H1 (cell line): ENCODE measurements at regions not wholly inside any gene's neighbourhood (a gene's known extent, or its start where the extent isn't known, plus 50 kb on each side); places are given as distances from the start of the nearest gene placed in this dataset.

Experiments
- CTCF ChIA-PET: fragments of 300-600 bp; sonication (Branson Sonifier 250); formaldehyde crosslinking; loops from one replicate; lab custom pipeline; 2021; ENCODE audit not compliant: partially characterized antibody; lab: Charles Lee
- POLR2A ChIA-PET: fragments of 300-600 bp; sonication (Branson Sonifier 250); formaldehyde crosslinking; loops from one replicate; lab custom pipeline; 2021; ENCODE audit warnings: inconsistent platforms; ENCODE audit not compliant: partially characterized antibody; lab: Charles Lee
- DNase-seq, 2 experiments: peaks; one replicate each; pipeline versions ENCODE4 v3.0.0 to v3.0.0-alpha.2; 2010 to 2022; ENCODE audit warnings: low spot score in 2 of 2, low read depth in 1 of 2, mixed read lengths in 1 of 2
- FAIRE-seq: peaks from 2 replicates; lab custom pipeline; 2011; peaks lifted over from hg19 to GRCh38; lab: Jason Lieb, UNC
- H2AFZ ChIP-seq: 2 replicates; pipeline ENCODE4 v1.8.1; 2012; ENCODE audit warnings: low read length, inconsistent platforms
- H2AK5ac ChIP-seq: 2 replicates; pipeline ENCODE4 v1.6.1; 2013; ENCODE audit warnings: low read depth, low read length
- H2BK120ac ChIP-seq: replicated peaks from 2 replicates; pipeline ENCODE3; 2013; ENCODE audit warnings: low read depth, low read length, inconsistent platforms
- H2BK12ac ChIP-seq: 2 replicates; pipeline ENCODE4 v1.6.1; 2013; ENCODE audit warnings: low read depth, low read length
- H2BK15ac ChIP-seq: 2 replicates; pipeline ENCODE4 v1.6.1; 2013; ENCODE audit warnings: low read length
- H2BK20ac ChIP-seq: 2 replicates; pipeline ENCODE4 v1.6.1; 2013; ENCODE audit warnings: low read length
- H2BK5ac ChIP-seq: 2 replicates; pipeline ENCODE4 v1.6.1; 2013; ENCODE audit warnings: low read depth, low read length
- H3K14ac ChIP-seq: 2 replicates; pipeline ENCODE4 v1.6.1; 2013; ENCODE audit warnings: inconsistent platforms; ENCODE audit not compliant: insufficient read length
- H3K18ac ChIP-seq: 2 replicates; pipeline ENCODE4 v1.6.1; 2013; ENCODE audit warnings: low read length; ENCODE audit errors: extremely low read depth
- H3K23ac ChIP-seq: 2 replicates; pipeline ENCODE4 v1.6.1; 2013; ENCODE audit warnings: inconsistent platforms; ENCODE audit not compliant: insufficient read length
- H3K23me2 ChIP-seq: 2 replicates; pipeline ENCODE4 v1.6.1; 2013; ENCODE audit warnings: low read depth, low read length
- H3K27ac ChIP-seq: 2 replicates; pipeline ENCODE4 v1.6.1; 2011; ENCODE audit warnings: low read depth, low read length, inconsistent platforms
- H3K27me3 ChIP-seq, 4 experiments: replicated peaks in 1 of 4; 1 replicate in 1 of 4; 2 replicates in 3 of 4; pipeline versions ENCODE4 v1.6.1 to v1.8.1; 2011 to 2013; ENCODE audit warnings: low read length in 3 of 4, mild to moderate bottlenecking in 3 of 4, inconsistent platforms in 2 of 4, mixed read lengths in 2 of 4, moderate library complexity in 1 of 4; ENCODE audit not compliant: control insufficient read depth in 3 of 4, insufficient read depth in 3 of 4; ENCODE audit errors: extremely low read depth in 1 of 4
- H3K36me3 ChIP-seq, 4 experiments: 2 replicates each; pipeline versions ENCODE4 v1.6.1 to v1.8.1; 2011 to 2013; ENCODE audit warnings: mild to moderate bottlenecking in 4 of 4, low read length in 3 of 4, moderate library complexity in 2 of 4, control low read depth in 1 of 4, inconsistent platforms in 1 of 4; ENCODE audit not compliant: insufficient read depth in 4 of 4, control insufficient read depth in 2 of 4
- H3K4ac ChIP-seq: replicated peaks from 2 replicates; pipeline ENCODE3; 2013; ENCODE audit warnings: low read length, low read depth, mixed read lengths, inconsistent platforms; ENCODE audit not compliant: insufficient read length
- H3K4me1 ChIP-seq, 4 experiments: replicated peaks in 1 of 4; 1 replicate in 1 of 4; 2 replicates in 3 of 4; pipeline versions ENCODE4 v1.6.1 to v1.8.1; 2011 to 2013; ENCODE audit warnings: low read length in 3 of 4, inconsistent platforms in 2 of 4, mixed read lengths in 1 of 4; ENCODE audit not compliant: insufficient read depth in 4 of 4, control insufficient read depth in 3 of 4
- H3K4me2 ChIP-seq, 2 experiments: 2 replicates each; pipeline versions ENCODE4 v1.6.1 to v1.8.1; 2011 to 2013; ENCODE audit warnings: low read depth in 2 of 2, low read length in 2 of 2, control low read depth in 1 of 2, inconsistent platforms in 1 of 2, mild to moderate bottlenecking in 1 of 2; ENCODE audit not compliant: insufficient read depth in 1 of 2
- H3K4me3 ChIP-seq, 4 experiments: fragments of 200-600, 300-600 bp in 1 of 4; sonication (generic), shearing (Covaris generic), sonication (Bioruptor Twin) in 1 of 4; 2 replicates each; pipeline versions ENCODE4 v1.5.1 to v1.8.1; 2011 to 2016; ENCODE audit warnings: low read length in 4 of 4, low read depth in 3 of 4, control low read depth in 2 of 4, inconsistent platforms in 2 of 4, mild to moderate bottlenecking in 2 of 4, mixed read lengths in 1 of 4, moderate library complexity in 1 of 4; ENCODE audit not compliant: insufficient read depth in 2 of 4; ENCODE audit errors: extremely low read depth in 1 of 4
- H3K56ac ChIP-seq: replicated peaks from 2 replicates; pipeline ENCODE3; 2013; ENCODE audit warnings: low read depth, mild to moderate bottlenecking, mixed read lengths, low read length, inconsistent platforms; ENCODE audit not compliant: insufficient read length
- H3K79me1 ChIP-seq: 2 replicates; pipeline ENCODE4 v1.6.1; 2013; ENCODE audit warnings: low read depth, low read length, control low read depth
- H3K79me2 ChIP-seq, 2 experiments: 2 replicates each; pipeline versions ENCODE4 v1.6.1 to v1.8.1; 2012 to 2013; ENCODE audit warnings: low read length in 2 of 2, mild to moderate bottlenecking in 2 of 2, inconsistent platforms in 1 of 2; ENCODE audit not compliant: insufficient read depth in 2 of 2, control insufficient read depth in 1 of 2
- H3K9ac ChIP-seq, 4 experiments: replicated peaks in 1 of 4; 1 replicate in 1 of 4; 2 replicates in 3 of 4; pipeline versions ENCODE4 v1.6.1 to v1.8.1; 2011 to 2013; ENCODE audit warnings: low read depth in 3 of 4, low read length in 3 of 4, control low read depth in 2 of 4, mild to moderate bottlenecking in 2 of 4, moderate library complexity in 2 of 4, inconsistent platforms in 1 of 4; ENCODE audit errors: extremely low read depth in 1 of 4
- H3K9me3 ChIP-seq, 2 experiments: 2 replicates each; pipeline versions ENCODE4 v1.6.1 to v1.8.1; 2012 to 2013; ENCODE audit warnings: mild to moderate bottlenecking in 2 of 2, moderate library complexity in 2 of 2, control low read depth in 1 of 2, inconsistent platforms in 1 of 2, low read depth in 1 of 2, low read length in 1 of 2, mixed read lengths in 1 of 2; ENCODE audit not compliant: insufficient read depth in 2 of 2
- H4K20me1 ChIP-seq, 2 experiments: replicated peaks in 1 of 2; 2 replicates each; pipeline versions ENCODE3 to v1.8.1; 2011 to 2013; ENCODE audit warnings: inconsistent platforms in 2 of 2, low read length in 2 of 2, mild to moderate bottlenecking in 1 of 2; ENCODE audit not compliant: insufficient read depth in 2 of 2, control insufficient read depth in 1 of 2
- H4K5ac ChIP-seq: 2 replicates; pipeline ENCODE4 v1.6.1; 2013; ENCODE audit warnings: low read length, low read depth, mixed read lengths, inconsistent platforms; ENCODE audit not compliant: insufficient read length
- H4K8ac ChIP-seq: 2 replicates; pipeline ENCODE4 v1.8.0; 2013; ENCODE audit warnings: mild to moderate bottlenecking, moderate library complexity, low read length, inconsistent platforms; ENCODE audit not compliant: insufficient read depth; ENCODE audit errors: extremely low read depth
- H4K91ac ChIP-seq: replicated peaks from 2 replicates; pipeline ENCODE3; 2013; ENCODE audit warnings: low read length, mixed read lengths, inconsistent platforms; ENCODE audit not compliant: insufficient read length
- POLR2AphosphoS5 ChIP-seq: IDR thresholded peaks from 2 replicates; pipeline ENCODE4 v1.6.1; 2011; ENCODE audit warnings: low read depth, low read length
- WGBS, 2 experiments: shearing (Covaris generic) in 1 of 2; methylation state at CpG; one replicate each; pipeline versions ENCODE4 v1.1.6 to v1.1.7; 2013 to 2015; ENCODE audit warnings: low lambda C conversion rate in 2 of 2, mixed read lengths in 2 of 2, inconsistent platforms in 1 of 2, low coverage in 1 of 2, missing lambda C conversion rate in 1 of 2; ENCODE audit not compliant: insufficient replicate concordance in 2 of 2, insufficient coverage in 1 of 2, insufficient read length in 1 of 2; ENCODE audit errors: extremely low coverage in 1 of 2, missing lambda C conversion rate in 1 of 2; 5-methylcytosine and 5-hydroxymethylcytosine counted together

DNA sequence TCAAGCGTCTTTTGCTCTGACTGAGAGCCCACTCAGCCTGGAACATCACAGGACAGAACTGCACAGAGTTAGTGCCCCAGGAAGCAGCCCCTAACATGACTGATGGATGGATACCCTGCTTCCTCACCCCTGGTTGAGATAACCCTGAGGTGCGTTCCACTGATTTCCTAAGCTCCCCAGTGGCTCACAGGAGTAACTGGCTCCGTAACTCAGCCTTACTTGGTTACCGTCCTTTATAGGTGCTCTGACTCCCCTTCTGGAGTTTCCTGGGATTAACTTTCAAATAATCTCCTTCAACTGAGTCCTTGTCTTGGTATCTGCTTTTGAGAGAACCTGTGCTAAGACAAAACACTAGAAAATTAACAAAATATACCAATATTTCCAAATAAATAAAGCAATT is 449.5 kb downstream of the AGTPBP1 start:
- ChIA-PET CTCF (interaction anchor here (1.0 to 1.4 kb wide), 3 partner anchors 31 to 150 kb away, joined by 4 to 5 read pairs (median 4); no protein-coding TSS in a partner anchor), POLR2A (no interaction called here)
- no peak overlapping the region for H4K8ac ChIP-seq
- no peak for TF ChIP-seq POLR2AphosphoS5

More for the DNA sequence above, 449.5 kb downstream of the AGTPBP1 start:
- H2BK15ac ChIP-seq = no peak overlapping the region
- no peak overlapping the region for H3K4me3 ChIP-seq
- H3K9me3 ChIP-seq = peaks cover 2 to 13% of the 10 kb centered on the region in 2 experiments; a peak in 2 of 4 replicates
- H3K23me2 ChIP-seq = no peaks in the 10 kb centered on the region
- no peaks in the 10 kb centered on the region for H3K79me1 ChIP-seq
- H3K36me3 ChIP-seq = peaks cover 0 to 3% (median 0%) of the 10 kb centered on the region in 4 experiments; a peak in 1 of 8 replicates
- no peak overlapping the region for H2AK5ac ChIP-seq
- no peak overlapping the region for H3K27ac ChIP-seq
- H3K4ac ChIP-seq = no peak overlapping the region
- no peak overlapping the region for H2BK5ac ChIP-seq
- H2BK20ac ChIP-seq = no peak overlapping the region
- no peak overlapping the region for H4K5ac ChIP-seq
- H3K79me2 ChIP-seq = no peaks in the 10 kb centered on the region
- no peak overlapping the region for H3K9ac ChIP-seq
- no peak overlapping the region for H2BK12ac ChIP-seq
- H3K23ac ChIP-seq = no peak overlapping the region
- DNase-seq (no peak), FAIRE-seq (no peak)
- no peak overlapping the region for H3K14ac ChIP-seq
- WGBS, 2 experiments = 79% methylated on average over 4 of the region's 4 CpGs; no CpG with 5 or more reads in 1 of the 2 experiments
- no peak overlapping the region for H3K18ac ChIP-seq
- no peak overlapping the region for H3K56ac ChIP-seq
- H2BK120ac ChIP-seq = no peak overlapping the region
- no peak overlapping the region for H4K91ac ChIP-seq
- no peak overlapping the region for H3K4me2 ChIP-seq
- no peaks in the 10 kb centered on the region for H4K20me1 ChIP-seq
- no peaks in the 10 kb centered on the region for H3K27me3 ChIP-seq
- no peak overlapping the region for H2AFZ ChIP-seq
- H3K4me1 ChIP-seq = no peaks in the 10 kb centered on the region; a peak in 1 of 7 replicates
